Keratinocyte (primary cell): ENCODE measurements at regions not wholly inside any gene's neighbourhood (a gene's known extent, or its start where the extent isn't known, plus 50 kb on each side); places are given as distances from the start of the nearest gene placed in this dataset.

Experiments used
- EZH2 ChIP-seq: IDR thresholded peaks from one replicate; pipeline ENCODE4 v1.6.1; 2012; ENCODE audit warnings: inconsistent platforms, mild to moderate bottlenecking, low read length, moderate library complexity
- TF ChIP-seq, protein P1 (sequence below), 3 experiments: IDR thresholded peaks in 1 of 3; conservative IDR thresholded peaks in 1 of 3; optimal IDR thresholded peaks in 1 of 3; 2 replicates in 2 of 3; 3 replicates in 1 of 3; pipeline versions ENCODE3 to v1.5.1; 2011; ENCODE audit warnings: low read length in 3 of 3, mild to moderate bottlenecking in 3 of 3, moderate library complexity in 2 of 3, control low read depth in 1 of 3, inconsistent platforms in 1 of 3; ENCODE audit not compliant: insufficient read depth in 2 of 3; ENCODE audit errors: extremely low read depth in 1 of 3

DNA sequence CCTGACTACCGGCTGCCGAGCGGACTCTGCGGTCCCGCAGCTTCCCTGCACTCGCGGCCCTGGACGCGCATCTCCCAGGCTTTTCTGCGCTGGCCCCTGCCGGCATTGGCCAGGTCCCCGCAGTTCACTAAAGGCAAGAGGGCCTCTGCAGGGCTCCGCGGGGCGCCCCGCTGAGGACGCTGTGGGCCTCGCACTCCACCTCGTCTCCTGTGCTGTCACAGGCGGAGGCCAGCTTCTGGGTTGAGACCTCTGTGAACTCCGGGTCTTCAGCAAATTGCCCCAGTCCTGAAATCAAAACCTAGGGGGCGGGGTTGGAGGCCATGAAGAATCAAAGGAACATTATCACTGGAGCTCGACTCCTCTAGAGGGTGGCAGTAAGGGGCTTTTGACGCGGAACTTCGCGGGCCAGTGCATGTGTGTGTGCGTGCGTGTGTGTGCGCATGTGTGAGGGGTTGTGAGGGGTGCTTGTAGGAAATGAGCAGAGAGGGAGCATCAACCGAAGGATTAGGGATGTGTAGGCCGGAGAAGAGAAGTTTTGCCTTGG lies 68.5 kb upstream of the CAPRIN2 start:
- TF ChIP-seq, protein P1, sequence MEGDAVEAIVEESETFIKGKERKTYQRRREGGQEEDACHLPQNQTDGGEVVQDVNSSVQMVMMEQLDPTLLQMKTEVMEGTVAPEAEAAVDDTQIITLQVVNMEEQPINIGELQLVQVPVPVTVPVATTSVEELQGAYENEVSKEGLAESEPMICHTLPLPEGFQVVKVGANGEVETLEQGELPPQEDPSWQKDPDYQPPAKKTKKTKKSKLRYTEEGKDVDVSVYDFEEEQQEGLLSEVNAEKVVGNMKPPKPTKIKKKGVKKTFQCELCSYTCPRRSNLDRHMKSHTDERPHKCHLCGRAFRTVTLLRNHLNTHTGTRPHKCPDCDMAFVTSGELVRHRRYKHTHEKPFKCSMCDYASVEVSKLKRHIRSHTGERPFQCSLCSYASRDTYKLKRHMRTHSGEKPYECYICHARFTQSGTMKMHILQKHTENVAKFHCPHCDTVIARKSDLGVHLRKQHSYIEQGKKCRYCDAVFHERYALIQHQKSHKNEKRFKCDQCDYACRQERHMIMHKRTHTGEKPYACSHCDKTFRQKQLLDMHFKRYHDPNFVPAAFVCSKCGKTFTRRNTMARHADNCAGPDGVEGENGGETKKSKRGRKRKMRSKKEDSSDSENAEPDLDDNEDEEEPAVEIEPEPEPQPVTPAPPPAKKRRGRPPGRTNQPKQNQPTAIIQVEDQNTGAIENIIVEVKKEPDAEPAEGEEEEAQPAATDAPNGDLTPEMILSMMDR (optimal IDR thresholded peaks at IDR 0.05 in 1 of 3, IDR thresholded peaks at IDR 0.05 in 1 of 3, conservative IDR thresholded peaks at IDR 0.05 in 1 of 3; ENCODE audit: extremely low read depth in 1 of 3, insufficient read depth in 2 of 3, low read length in 3 of 3), result peak; percentile 6 to 44 (median 23)
- no peak for TF ChIP-seq EZH2
